K562 (cell line): ENCODE measurements at regions not wholly inside any gene's neighbourhood (a gene's known extent, or its start where the extent isn't known, plus 50 kb on each side); places are given as distances from the start of the nearest gene placed in this dataset.

ENCODE experiments used
- ATAC-seq: fragments of 200-7000 bp; cut with Tn5 transposase; 3 replicates; pipeline ENCODE4 v1.9.1; 2020; ENCODE audit warnings: moderate library complexity
- BruUV-seq: library from RNA; stranded (reverse); fragments of 400-500 nt; replicated peaks from 2 replicates; lab custom pipeline; 2021; lab: Mats Ljungman, UMichigan
- CTCF ChIA-PET: fragments of 300-600 bp; formaldehyde crosslinking; extraction: SDS; loops from one replicate; lab custom pipeline; 2021; ENCODE audit warnings: low intra/inter-chr PET ratio; lab: Yijun Ruan, JAX
- POLR2A ChIA-PET: fragments of 300-600, 350-650 bp; sonication (Branson Sonifier 250); formaldehyde crosslinking; extraction: SDS; loops from one replicate; lab custom pipeline; 2021; ENCODE audit warnings: antibody characterized with exemption, inconsistent platforms; lab: Yijun Ruan, JAX
- DNase-seq, 4 experiments: peaks; one replicate each; pipeline versions ENCODE4 v3.0.0 to v3.0.0-alpha.2; 2011 to 2018; ENCODE audit warnings: low spot score in 3 of 4, mixed read lengths in 3 of 4; ENCODE audit errors: extremely low read depth in 1 of 4
- FAIRE-seq: peaks from 2 replicates; lab custom pipeline; 2011; peaks lifted over from hg19 to GRCh38; lab: Jason Lieb, UNC
- H2AFZ ChIP-seq: 2 replicates; pipeline ENCODE4 v1.6.0; 2011; ENCODE audit warnings: low read depth, low read length, control low read depth, inconsistent platforms
- H3K27ac ChIP-seq: fragments of 200-600 bp; 3 replicates; pipeline ENCODE4 v1.8.0; 2011; ENCODE audit warnings: low read depth, mild to moderate bottlenecking, control low read depth, inconsistent platforms, low read length, moderate library complexity, mixed read lengths; ENCODE audit errors: extremely low read depth
- H3K27me3 ChIP-seq, 2 experiments: fragments of 300-600 bp in 1 of 2; 2 replicates in 1 of 2; 3 replicates in 1 of 2; pipeline versions ENCODE4 v1.6.0 to v1.8.0; 2011; ENCODE audit warnings: inconsistent platforms in 2 of 2, low read length in 2 of 2, mild to moderate bottlenecking in 1 of 2, mixed read lengths in 1 of 2, moderate library complexity in 1 of 2; ENCODE audit not compliant: control insufficient read depth in 2 of 2, insufficient read depth in 2 of 2
- H3K36me3 ChIP-seq: fragments of 300-600 bp; 3 replicates; pipeline ENCODE4 v1.8.0; 2011; ENCODE audit warnings: mild to moderate bottlenecking, low read length, inconsistent platforms; ENCODE audit not compliant: control insufficient read depth, insufficient read depth
- H3K4me1 ChIP-seq, 2 experiments: fragments of 200-600 bp in 1 of 2; replicated peaks in 1 of 2; 2 replicates in 1 of 2; 3 replicates in 1 of 2; pipeline versions ENCODE4 v1.5.1 to v1.8.0; 2011; ENCODE audit warnings: inconsistent platforms in 2 of 2, low read length in 2 of 2, mild to moderate bottlenecking in 1 of 2, mixed read lengths in 1 of 2, moderate library complexity in 1 of 2; ENCODE audit not compliant: control insufficient read depth in 2 of 2, insufficient read depth in 2 of 2
- H3K4me2 ChIP-seq: 2 replicates; pipeline ENCODE4 v1.6.1; 2011; ENCODE audit warnings: low read length, control low read depth, inconsistent platforms, mixed read lengths; ENCODE audit not compliant: insufficient read depth
- H3K4me3 ChIP-seq: fragments of 200-600 bp; sonication (generic), shearing (Covaris generic); 2 replicates; pipeline ENCODE4 v1.5.1; 2016; ENCODE audit warnings: control low read depth, inconsistent platforms
- H3K79me2 ChIP-seq: fragments of 200-600 bp; 3 replicates; pipeline ENCODE4 v1.8.0; 2011; ENCODE audit warnings: low read length, inconsistent platforms; ENCODE audit not compliant: control insufficient read depth, insufficient read depth
- H3K9ac ChIP-seq, 2 experiments: 2 replicates each; pipeline versions ENCODE4 v1.6.0 to v1.6.1; 2011; ENCODE audit warnings: low read depth in 2 of 2, low read length in 2 of 2, control low read depth in 1 of 2, inconsistent platforms in 1 of 2, mild to moderate bottlenecking in 1 of 2, mixed read lengths in 1 of 2; ENCODE audit not compliant: insufficient read depth in 1 of 2
- H3K9me1 ChIP-seq: one replicate; pipeline ENCODE4 v1.6.0; 2011; ENCODE audit warnings: inconsistent platforms, mild to moderate bottlenecking, low read length, moderate library complexity; ENCODE audit not compliant: control insufficient read depth, insufficient read depth
- H3K9me3 ChIP-seq: replicated peaks from 2 replicates; pipeline ENCODE4 v1.5.1; 2011; ENCODE audit warnings: low read depth, low read length, inconsistent platforms; ENCODE audit not compliant: control insufficient read depth, insufficient read depth
- H4K20me1 ChIP-seq: replicated peaks from 2 replicates; pipeline ENCODE4 v1.6.1; 2011; ENCODE audit warnings: low read length, inconsistent platforms, mixed read lengths; ENCODE audit not compliant: control insufficient read depth, insufficient read depth
- BHLHE40 ChIP-seq: IDR thresholded peaks from 2 replicates; pipeline ENCODE4 v1.6.1; 2011; ENCODE audit warnings: low read length, improper control_type of control experiment
- CBFA2T3 ChIP-seq: fragments of 450-650 bp; IDR thresholded peaks from 2 replicates; pipeline ENCODE4 v1.6.1; 2017
- FOS ChIP-seq: IDR thresholded peaks from 3 replicates; pipeline ENCODE4 v1.6.1; 2011; ENCODE audit not compliant: insufficient read length; ENCODE audit errors: extremely low read depth
- GABPB2 ChIP-seq: fragments of 250-450 bp; sonication (Bioruptor Pico); conservative IDR thresholded peaks from 2 replicates; pipeline ENCODE4 v1.5.1; 2021; ENCODE audit warnings: mild to moderate bottlenecking
- HOXB6 ChIP-seq: fragments of 250-450 bp; sonication (Bioruptor Pico); IDR thresholded peaks from 2 replicates; pipeline ENCODE4 v1.5.1; 2022; ENCODE audit warnings: mild to moderate bottlenecking, borderline replicate concordance
- MAFG ChIP-seq: fragments of 450-650 bp; conservative IDR thresholded peaks from 2 replicates; pipeline ENCODE4 v1.6.1; 2016; ENCODE audit warnings: missing genetic modification characterization, missing compliant biosample characterization
- NCOA6 ChIP-seq: fragments of 450-650 bp; IDR thresholded peaks from 2 replicates; pipeline ENCODE4 v1.6.1; 2017; ENCODE audit warnings: mild to moderate bottlenecking
- PHB ChIP-seq: fragments of 250-450 bp; sonication (Bioruptor Pico); IDR thresholded peaks from 2 replicates; pipeline ENCODE4 v1.5.0; 2021
- POLR2AphosphoS2 ChIP-seq: IDR thresholded peaks from 2 replicates; pipeline ENCODE4 v1.6.1; 2012; ENCODE audit warnings: low read length, improper control_type of control experiment
- PYGO2 ChIP-seq: fragments of 450-650 bp; IDR thresholded peaks from 2 replicates; pipeline ENCODE4 v1.6.1; 2016; ENCODE audit warnings: mild to moderate bottlenecking, missing genetic modification characterization, moderate library complexity, missing compliant biosample characterization
- TCF7L2 ChIP-seq: fragments of 150-350 bp; IDR thresholded peaks from 2 replicates; pipeline ENCODE4 v1.6.1; 2016; ENCODE audit warnings: low read depth, mild to moderate bottlenecking, low read length, moderate library complexity
- WHSC1 ChIP-seq: IDR thresholded peaks from one replicate; pipeline ENCODE4 v1.6.1; 2012; ENCODE audit warnings: low read length, control low read depth, inconsistent platforms
- XRCC4 ChIP-seq: IDR thresholded peaks from one replicate; pipeline ENCODE4 v1.6.1; 2011; ENCODE audit not compliant: insufficient read depth, insufficient read length; ENCODE audit errors: extremely low read depth
- XRCC5 ChIP-seq: fragments of 200-400 bp; formaldehyde crosslinking; IDR thresholded peaks from 2 replicates; pipeline ENCODE4 v1.6.1; 2017; ENCODE audit warnings: low read depth, mild to moderate bottlenecking, low read length
- ZHX1 ChIP-seq: fragments of 150-350 bp; conservative IDR thresholded peaks from 2 replicates; pipeline ENCODE4 v1.6.1; 2014; ENCODE audit warnings: low read length
- ZNF41 ChIP-seq: fragments of 250-450 bp; sonication (Bioruptor Pico); conservative IDR thresholded peaks from 2 replicates; pipeline ENCODE4 v1.4.0; 2020; ENCODE audit warnings: mild to moderate bottlenecking
- ZNF589 ChIP-seq: fragments of 200-800 bp; sonication (Bioruptor generic); IDR thresholded peaks from 2 replicates; pipeline ENCODE4 v1.6.1; 2016; ENCODE audit warnings: low read depth, missing genetic modification characterization, missing compliant biosample characterization
- WGBS: fragments of 100-300 bp; shearing (Covaris generic); methylation state at CpG from one replicate; pipeline ENCODE4 v1.1.6; 2016; ENCODE audit warnings: low coverage, mixed read lengths; ENCODE audit not compliant: insufficient coverage; ENCODE audit errors: missing lambda C conversion rate; 5-methylcytosine and 5-hydroxymethylcytosine counted together
- in situ Hi-C: fragments of 300-500 bp; cut with MboI; formaldehyde crosslinking; loops from 4 replicates; pipeline ENCODE4 v1.15.0; 2018; ENCODE audit warnings: inconsistent platforms, mixed read lengths
- intact Hi-C: fragments of 100-400 bp; cut with micrococcal nuclease; formaldehyde crosslinking; loops from 2 replicates; pipeline ENCODE4 v1.14.2; 2022
- TF ChIP-seq, protein P1 (sequence below): fragments of 250-450 bp; sonication (Bioruptor Pico); IDR thresholded peaks from 2 replicates; pipeline ENCODE4 v1.8.0; 2022; ENCODE audit warnings: inconsistent platforms, mild to moderate bottlenecking, moderate library complexity, borderline replicate concordance

- in situ Hi-C loops: no loop called here
- no peaks in the 10 kb centered on the region for H3K9me3 ChIP-seq
These were observed 624.2 kb downstream of the MTRR start for GRCh38 chr5:8493176-8493575.

GRCh38 chr5:8500426-8500825, 631.5 kb downstream of the MTRR start:
- H3K4me2 ChIP-seq: no peak overlapping the region
- ChIA-PET POLR2A (no interaction called here), CTCF (no interaction called here)
- H3K4me1 ChIP-seq: no peaks in the 10 kb centered on the region
- BruUV-seq: no TSS peak
- 0% methylated on average over 3 of the region's 3 CpGs for WGBS
- ATAC-seq: no peak
- no peak for FAIRE-seq
- no peak overlapping the region for H3K27ac ChIP-seq
- no peak overlapping the region for H3K9ac ChIP-seq
- DNase-seq: no peak
- in situ Hi-C loops: no loop called here
- no peak overlapping the region for H2AFZ ChIP-seq
- no peaks in the 10 kb centered on the region for H3K9me3 ChIP-seq
- no peaks in the 10 kb centered on the region for H3K36me3 ChIP-seq
- intact Hi-C loops: no loop called here
- H4K20me1 ChIP-seq: no peaks in the 10 kb centered on the region
- no peak overlapping the region for H3K4me3 ChIP-seq
- H3K79me2 ChIP-seq: no peaks in the 10 kb centered on the region
- H3K27me3 ChIP-seq: no peaks in the 10 kb centered on the region
- H3K9me1 ChIP-seq: no peaks in the 10 kb centered on the region
- no peak for TF ChIP-seq HOXB6 (CRISPR knock-in tag)
- TF ChIP-seq CBFA2T3: no peak
- no peak for TF ChIP-seq PHB (CRISPR knock-in tag)
- TF ChIP-seq XRCC5: no peak
- no peak for TF ChIP-seq GABPB2 (CRISPR knock-in tag)
- no peak for TF ChIP-seq ZNF41 (CRISPR knock-in tag)
- no peak for TF ChIP-seq PYGO2
- TF ChIP-seq ZHX1: no peak
- no peak for TF ChIP-seq FOS
- TF ChIP-seq ZNF589 (CRISPR knock-in tag): no peak
- TF ChIP-seq NCOA6: no peak
- TF ChIP-seq MAFG: no peak
- no peak for TF ChIP-seq XRCC4
- no peak for TF ChIP-seq POLR2AphosphoS2
- TF ChIP-seq, protein P1, sequence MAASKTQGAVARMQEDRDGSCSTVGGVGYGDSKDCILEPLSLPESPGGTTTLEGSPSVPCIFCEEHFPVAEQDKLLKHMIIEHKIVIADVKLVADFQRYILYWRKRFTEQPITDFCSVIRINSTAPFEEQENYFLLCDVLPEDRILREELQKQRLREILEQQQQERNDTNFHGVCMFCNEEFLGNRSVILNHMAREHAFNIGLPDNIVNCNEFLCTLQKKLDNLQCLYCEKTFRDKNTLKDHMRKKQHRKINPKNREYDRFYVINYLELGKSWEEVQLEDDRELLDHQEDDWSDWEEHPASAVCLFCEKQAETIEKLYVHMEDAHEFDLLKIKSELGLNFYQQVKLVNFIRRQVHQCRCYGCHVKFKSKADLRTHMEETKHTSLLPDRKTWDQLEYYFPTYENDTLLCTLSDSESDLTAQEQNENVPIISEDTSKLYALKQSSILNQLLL (CRISPR knock-in tag): no peak

More at GRCh38 chr5:8493176-8493575, 624.2 kb downstream of the MTRR start:
- no peak for FAIRE-seq
- Histone ChIP-seq H3K4me2 (no peak overlapping the region), H3K4me1 (no peaks in the 10 kb centered on the region), H4K20me1 (no peaks in the 10 kb centered on the region), H3K27ac (no peak overlapping the region), H3K9ac (no peak overlapping the region), H2AFZ (no peak overlapping the region), H3K27me3 (no peaks in the 10 kb centered on the region), H3K79me2 (no peaks in the 10 kb centered on the region), H3K36me3 (no peaks in the 10 kb centered on the region), H3K9me1 (no peaks in the 10 kb centered on the region), H3K4me3 (no peak overlapping the region)
- no peak for DNase-seq
- no TSS peak for BruUV-seq
- ChIA-PET CTCF (no interaction called here), POLR2A (no interaction called here)
- TF ChIP-seq WHSC1: no peak
- no peak for TF ChIP-seq BHLHE40
- no peak for TF ChIP-seq TCF7L2
- intact Hi-C loops: no loop called here
- ATAC-seq: no peak
